Ascending aorta (tissue), 2 donors: ENCODE measurements at regions not wholly inside any gene's neighbourhood (a gene's known extent, or its start where the extent isn't known, plus 50 kb on each side); places are given as distances from the start of the nearest gene placed in this dataset.

Experiments
- DNase-seq, 2 donors: peaks; one replicate each; pipeline ENCODE4 v3.0.0-alpha.2; 2019; ENCODE audit warnings: low spot score in 2 of 2
- H3K27ac ChIP-seq, 2 donors: fragments of 200-600 bp; sonication (generic); one replicate each; pipeline ENCODE4 v1.5.1; 2016 to 2017; ENCODE audit warnings: mild to moderate bottlenecking in 1 of 2
- H3K27me3 ChIP-seq: fragments of 200-600 bp; sonication (generic); one replicate; pipeline ENCODE4 v1.5.1; 2017
- H3K36me3 ChIP-seq, 2 donors: fragments of 200-600 bp; sonication (generic); one replicate each; pipeline ENCODE4 v1.5.1; 2016
- H3K4me1 ChIP-seq, 2 donors: fragments of 200-600 bp; sonication (generic); one replicate each; pipeline ENCODE4 v1.5.1; 2016 to 2017; ENCODE audit warnings: mild to moderate bottlenecking in 1 of 2
- H3K4me3 ChIP-seq, 2 donors: fragments of 200-600 bp; sonication (generic); one replicate each; pipeline ENCODE4 v1.5.1; 2016 to 2017; ENCODE audit warnings: mild to moderate bottlenecking in 1 of 2
- H3K9me3 ChIP-seq, 2 donors: fragments of 200-600 bp; sonication (generic); one replicate each; pipeline ENCODE4 v1.5.1; 2016
- intact Hi-C: fragments of 100-400 bp; cut with DNase I; formaldehyde crosslinking; loops from one replicate; pipeline ENCODE4 v1.15.1; 2023
- TF ChIP-seq, protein P1 (sequence below), 3 experiments: fragments of 200-600 bp in 2 of 3; fragments of 450-650 bp in 1 of 3; sonication (generic) in 2 of 3; IDR thresholded peaks; one replicate each; pipeline ENCODE4 v1.5.1; 2016 to 2019; ENCODE audit warnings: antibody characterized with exemption in 3 of 3, mild to moderate bottlenecking in 1 of 3, moderate library complexity in 1 of 3

GRCh38 chr2:199163613-199164458, 293.9 kb downstream of the SATB2 start:
- Histone ChIP-seq H3K9me3 (no peaks in the 10 kb centered on the region), H3K4me3 (no peak overlapping the region), H3K27me3 (no peaks in the 10 kb centered on the region), H3K36me3 (no peaks in the 10 kb centered on the region), H3K27ac (no peak overlapping the region), H3K4me1 (no peaks in the 10 kb centered on the region)
- TF ChIP-seq, protein P1, sequence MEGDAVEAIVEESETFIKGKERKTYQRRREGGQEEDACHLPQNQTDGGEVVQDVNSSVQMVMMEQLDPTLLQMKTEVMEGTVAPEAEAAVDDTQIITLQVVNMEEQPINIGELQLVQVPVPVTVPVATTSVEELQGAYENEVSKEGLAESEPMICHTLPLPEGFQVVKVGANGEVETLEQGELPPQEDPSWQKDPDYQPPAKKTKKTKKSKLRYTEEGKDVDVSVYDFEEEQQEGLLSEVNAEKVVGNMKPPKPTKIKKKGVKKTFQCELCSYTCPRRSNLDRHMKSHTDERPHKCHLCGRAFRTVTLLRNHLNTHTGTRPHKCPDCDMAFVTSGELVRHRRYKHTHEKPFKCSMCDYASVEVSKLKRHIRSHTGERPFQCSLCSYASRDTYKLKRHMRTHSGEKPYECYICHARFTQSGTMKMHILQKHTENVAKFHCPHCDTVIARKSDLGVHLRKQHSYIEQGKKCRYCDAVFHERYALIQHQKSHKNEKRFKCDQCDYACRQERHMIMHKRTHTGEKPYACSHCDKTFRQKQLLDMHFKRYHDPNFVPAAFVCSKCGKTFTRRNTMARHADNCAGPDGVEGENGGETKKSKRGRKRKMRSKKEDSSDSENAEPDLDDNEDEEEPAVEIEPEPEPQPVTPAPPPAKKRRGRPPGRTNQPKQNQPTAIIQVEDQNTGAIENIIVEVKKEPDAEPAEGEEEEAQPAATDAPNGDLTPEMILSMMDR (IDR thresholded peaks at IDR 0.05) = no peak
- intact Hi-C loops = no loop called here
- no peak for DNase-seq

- intact Hi-C loops = no loop called here
- Histone ChIP-seq H3K27me3 (no peaks in the 10 kb centered on the region), H3K36me3 (no peaks in the 10 kb centered on the region), H3K9me3 (peaks cover 0 to 8% of the 10 kb centered on the region in 2 donors), H3K4me1 (no peaks in the 10 kb centered on the region), H3K27ac (no peak overlapping the region), H3K4me3 (no peak overlapping the region)
- no peak for DNase-seq
- TF ChIP-seq, protein P1 (IDR thresholded peaks at IDR 0.05) = no peak
These were observed 296.9 kb downstream of the SATB2 start for GRCh38 chr2:199160677-199161465.

GRCh38 chr2:199160081-199160480, 297.7 kb downstream of the SATB2 start:
- H3K4me3 ChIP-seq = no peak overlapping the region
- no peaks in the 10 kb centered on the region for H3K36me3 ChIP-seq
- no peaks in the 10 kb centered on the region for H3K4me1 ChIP-seq
- TF ChIP-seq, protein P1 (IDR thresholded peaks at IDR 0.05) = no peak
- H3K9me3 ChIP-seq = peaks cover 0 to 8% of the 10 kb centered on the region in 2 donors
- no peak overlapping the region for H3K27ac ChIP-seq
- H3K27me3 ChIP-seq = no peaks in the 10 kb centered on the region
- DNase-seq = no peak
- intact Hi-C loops = no loop called here

DNA sequence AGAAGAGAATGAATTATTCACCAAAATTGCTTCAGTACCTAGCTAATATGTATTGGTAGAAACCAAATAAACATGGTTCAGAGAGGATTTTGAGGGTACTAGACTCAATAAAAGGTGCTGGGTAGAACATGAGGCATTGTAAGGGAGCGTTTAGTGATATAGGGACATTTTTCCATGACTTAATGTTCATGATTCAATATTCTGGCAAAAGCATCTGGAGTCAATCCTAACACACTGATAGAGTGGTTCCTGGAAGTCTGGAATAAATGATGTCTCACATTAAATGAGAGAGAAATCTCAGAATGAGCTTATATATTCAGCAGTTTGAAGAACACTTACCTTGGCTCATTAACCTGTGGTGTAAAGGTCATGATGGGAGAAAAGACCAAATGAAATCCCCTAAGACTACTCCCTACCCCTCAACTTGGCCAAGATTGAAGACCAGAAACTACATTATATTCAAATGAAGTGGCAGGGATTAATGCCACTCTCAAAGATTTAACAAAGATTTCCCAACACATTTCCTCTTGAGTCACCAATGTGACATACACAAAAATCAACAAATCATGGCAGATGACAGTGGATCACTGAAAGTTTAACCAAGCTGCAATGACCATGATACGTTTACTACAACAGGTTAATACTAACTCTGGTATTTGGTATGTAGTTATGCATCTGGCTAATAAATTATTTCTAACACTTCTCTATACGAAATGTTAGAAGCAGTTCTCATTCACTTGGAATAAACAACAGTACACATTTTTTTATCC, 309.5 kb downstream of the SATB2 start:
- no peaks in the 10 kb centered on the region for H3K36me3 ChIP-seq
- H3K27ac ChIP-seq = no peak overlapping the region
- no peaks in the 10 kb centered on the region for H3K9me3 ChIP-seq
- no peak overlapping the region for H3K4me3 ChIP-seq
- intact Hi-C loops = no loop called here
- no peak for DNase-seq
- no peaks in the 10 kb centered on the region for H3K27me3 ChIP-seq
- TF ChIP-seq, protein P1 (IDR thresholded peaks at IDR 0.05) = no peak
- H3K4me1 ChIP-seq = no peaks in the 10 kb centered on the region

GRCh38 chr2:199147216-199147615, 310.5 kb downstream of the SATB2 start:
- Histone ChIP-seq H3K9me3 (no peaks in the 10 kb centered on the region), H3K27me3 (no peaks in the 10 kb centered on the region), H3K4me3 (no peak overlapping the region), H3K4me1 (no peaks in the 10 kb centered on the region), H3K27ac (no peak overlapping the region), H3K36me3 (no peaks in the 10 kb centered on the region)
- DNase-seq = no peak
- TF ChIP-seq, protein P1 (IDR thresholded peaks at IDR 0.05) = no peak
- intact Hi-C loops = no loop called here
